Stimulated activated naive CD8-positive, alpha-beta T cell treated with anti-CD3 and anti-CD28 coated beads, Interleukin-15, amount 100 ng/mL, for 72 hours (primary cell): ENCODE measurements at regions not wholly inside any gene's neighbourhood (a gene's known extent, or its start where the extent isn't known, plus 50 kb on each side); places are given as distances from the start of the nearest gene placed in this dataset.
A peak's percentile ranks its signal among the peaks of the same experiment; 100 is the strongest.

ENCODE experiments used
- ATAC-seq: fragments of 150-1000 bp; cut with Tn5 transposase; 2 replicates; pipeline ENCODE4 v1.10.0; 2021; ENCODE audit warnings: mild to moderate bottlenecking, moderate library complexity
- DNase-seq, 2 donors: peaks; one replicate each; pipeline ENCODE4 v3.0.0; 2021 to 2022
- H3K27ac Mint-ChIP-seq, 2 donors: one replicate each; pipeline ENCODE4 v1.8.0; 2022; ENCODE audit warnings: mild to moderate bottlenecking in 2 of 2, mixed read lengths in 2 of 2, moderate library complexity in 2 of 2
- H3K27me3 Mint-ChIP-seq: one replicate; pipeline ENCODE4 v1.8.0; 2022; ENCODE audit warnings: mixed read lengths
- H3K4me1 Mint-ChIP-seq: one replicate; pipeline ENCODE4 v1.8.0; 2022; ENCODE audit warnings: mild to moderate bottlenecking, mixed read lengths
- H3K4me3 Mint-ChIP-seq, 2 donors: one replicate each; pipeline ENCODE4 v1.8.0; 2022; ENCODE audit warnings: mild to moderate bottlenecking in 2 of 2, mixed read lengths in 2 of 2, moderate library complexity in 1 of 2
- H3K9me3 Mint-ChIP-seq, 2 donors: one replicate each; pipeline ENCODE4 v1.8.0; 2022; ENCODE audit warnings: mixed read lengths in 2 of 2

GRCh38 chr5:124997186-124997893 lies 250.9 kb upstream of the ZNF608 start:
- ATAC-seq = no peak
- Mint-ChIP-seq H3K27me3 (peaks cover 20% of the 10 kb centered on the region), H3K9me3 (peaks cover 0 to 4% of the 10 kb centered on the region in 2 donors), H3K4me3 (no peak overlapping the region), H3K4me1 (no peaks in the 10 kb centered on the region), H3K27ac (no peak overlapping the region)
- DNase-seq = no peak

GRCh38 chr5:124998520-124998919 lies 252.1 kb upstream of the ZNF608 start:
- no peak for DNase-seq

GRCh38 chr5:125002727-125003598 lies 256.5 kb upstream of the ZNF608 start:
- H3K4me1 Mint-ChIP-seq = peaks cover 8% of the 10 kb centered on the region
- H3K27me3 Mint-ChIP-seq = peaks cover 13% of the 10 kb centered on the region
- peaks cover 0 to 4% of the 10 kb centered on the region in 2 donors for H3K9me3 Mint-ChIP-seq
- DNase-seq (no peak), ATAC-seq (peak; percentile 60)
- H3K4me3 Mint-ChIP-seq = no peak overlapping the region
- H3K27ac Mint-ChIP-seq = no peak overlapping the region

More at GRCh38 chr5:124998520-124998919, 252.1 kb upstream of the ZNF608 start:
- H3K9me3 Mint-ChIP-seq = peaks cover 0 to 4% of the 10 kb centered on the region in 2 donors
- H3K27me3 Mint-ChIP-seq = peaks cover 20% of the 10 kb centered on the region
- no peak for ATAC-seq
- no peak overlapping the region for H3K27ac Mint-ChIP-seq
- H3K4me1 Mint-ChIP-seq = no peaks in the 10 kb centered on the region
- H3K4me3 Mint-ChIP-seq = no peak overlapping the region

GRCh38 chr5:125004009-125004408 lies 257.6 kb upstream of the ZNF608 start:
- no peak for DNase-seq
- Mint-ChIP-seq H3K27me3 (peaks cover 8% of the 10 kb centered on the region), H3K4me1 (peaks cover 8% of the 10 kb centered on the region)

DNA sequence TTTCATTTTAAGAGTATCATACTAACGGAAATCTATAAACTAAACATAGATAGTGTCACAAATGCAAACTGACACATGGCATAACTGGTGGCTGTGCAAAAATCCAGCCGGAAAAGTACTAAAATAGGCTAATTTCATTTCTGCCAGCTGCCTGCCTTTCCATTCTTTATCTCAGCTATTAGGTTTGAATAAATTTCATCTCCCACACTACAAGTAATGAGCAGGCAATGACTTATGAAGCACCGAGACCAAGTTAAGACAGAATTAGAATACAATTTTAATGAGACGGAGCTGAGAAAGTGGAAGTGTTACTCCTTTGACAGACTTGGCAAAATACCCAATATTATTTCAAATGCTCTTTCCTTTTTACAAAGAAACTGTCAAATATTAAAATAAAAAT lies 258.8 kb upstream of the ZNF608 start:
- Mint-ChIP-seq H3K9me3 (peaks cover 0 to 4% of the 10 kb centered on the region in 2 donors), H3K27me3 (peaks cover 8% of the 10 kb centered on the region), H3K4me1 (peaks cover 8% of the 10 kb centered on the region), H3K4me3 (no peak overlapping the region), H3K27ac (no peak overlapping the region)
- DNase-seq = no peak
- no peak for ATAC-seq

More at GRCh38 chr5:125004009-125004408, 257.6 kb upstream of the ZNF608 start:
- Mint-ChIP-seq H3K27ac (no peak overlapping the region), H3K9me3 (peaks cover 0 to 4% of the 10 kb centered on the region in 2 donors), H3K4me3 (no peak overlapping the region)
- ATAC-seq = no peak

- no peak overlapping the region for H3K27ac Mint-ChIP-seq
- no peak overlapping the region for H3K4me3 Mint-ChIP-seq
- peaks cover 0 to 4% of the 10 kb centered on the region in 2 donors for H3K9me3 Mint-ChIP-seq
- DNase-seq (no peak), ATAC-seq (no peak)
- H3K4me1 Mint-ChIP-seq = peaks cover 8% of the 10 kb centered on the region
- H3K27me3 Mint-ChIP-seq = peaks cover 4% of the 10 kb centered on the region
These were observed 259.7 kb upstream of the ZNF608 start for GRCh38 chr5:125006011-125006685.

- Mint-ChIP-seq H3K4me3 (no peak overlapping the region), H3K27me3 (no peaks in the 10 kb centered on the region), H3K4me1 (peaks cover 8% of the 10 kb centered on the region), H3K9me3 (no peaks in the 10 kb centered on the region), H3K27ac (no peak overlapping the region)
- ATAC-seq = no peak
- DNase-seq = no peak
These were observed 263.9 kb upstream of the ZNF608 start for GRCh38 chr5:125010356-125010755.

DNA sequence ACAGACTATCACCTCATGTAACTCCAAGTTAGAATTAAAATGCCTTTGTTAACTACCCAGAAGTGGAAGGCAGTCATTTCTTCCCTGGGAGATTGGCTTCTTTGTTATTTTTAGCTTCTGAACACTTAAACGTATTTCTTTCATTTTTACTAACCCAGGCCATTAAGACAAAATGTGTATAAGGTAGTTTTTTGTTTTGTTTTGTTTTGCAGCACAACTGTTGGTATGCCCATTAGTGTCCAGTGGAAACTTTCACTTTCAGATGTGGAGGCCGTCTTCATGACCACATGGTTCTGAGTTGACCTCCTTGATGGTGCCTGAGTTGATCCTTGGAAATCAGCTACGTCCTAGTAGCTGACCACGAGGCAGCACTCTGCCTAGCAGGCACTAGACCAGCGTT lies 264.6 kb upstream of the ZNF608 start:
- no peak overlapping the region for H3K27ac Mint-ChIP-seq
- DNase-seq (no peak), ATAC-seq (no peak)
- no peaks in the 10 kb centered on the region for H3K27me3 Mint-ChIP-seq
- H3K9me3 Mint-ChIP-seq = no peaks in the 10 kb centered on the region
- peaks cover 6% of the 10 kb centered on the region for H3K4me1 Mint-ChIP-seq
- no peak overlapping the region for H3K4me3 Mint-ChIP-seq

DNA sequence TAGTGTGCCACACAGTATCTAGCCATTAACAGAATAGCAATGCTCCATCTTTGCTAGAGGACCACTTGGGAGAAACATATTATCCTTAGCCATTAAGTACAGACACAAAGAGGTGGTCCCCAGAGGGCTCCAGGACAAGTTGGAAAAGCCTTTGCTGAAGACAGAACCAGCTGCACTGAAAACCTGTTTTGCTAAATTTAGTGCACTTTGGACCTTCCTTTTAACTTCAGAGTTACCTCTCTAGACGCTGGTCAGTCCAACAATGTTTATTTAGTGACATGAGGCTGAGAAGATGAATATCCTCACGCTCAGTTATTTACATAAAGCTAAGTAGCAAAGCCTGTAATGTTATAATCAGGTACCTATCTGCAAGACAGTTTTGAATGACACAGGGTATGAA lies 265.0 kb upstream of the ZNF608 start:
- H3K9me3 Mint-ChIP-seq = no peaks in the 10 kb centered on the region
- ATAC-seq (no peak), DNase-seq (no peak)
- H3K4me1 Mint-ChIP-seq = peaks cover 2% of the 10 kb centered on the region
- no peak overlapping the region for H3K4me3 Mint-ChIP-seq
- H3K27me3 Mint-ChIP-seq = no peaks in the 10 kb centered on the region
- H3K27ac Mint-ChIP-seq = no peak overlapping the region

DNA sequence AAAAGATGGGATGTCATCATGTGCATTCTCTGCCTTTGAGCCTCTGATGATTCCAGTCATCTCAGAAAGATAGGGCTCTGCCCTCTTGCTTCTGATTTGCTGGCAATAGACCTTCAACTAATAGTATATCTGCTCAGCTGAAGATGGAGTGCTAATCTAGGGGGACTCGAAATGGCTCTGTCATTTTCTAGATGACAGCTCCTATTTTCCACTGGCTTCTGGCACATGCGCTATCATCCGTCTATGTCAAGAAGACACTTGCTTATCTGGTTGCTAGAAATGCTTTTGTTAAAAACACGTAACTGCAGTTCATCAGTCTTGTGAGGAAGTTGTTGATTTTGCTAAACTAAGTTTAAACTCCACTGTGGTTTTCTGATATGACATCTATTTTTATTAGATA lies 265.5 kb upstream of the ZNF608 start:
- DNase-seq = no peak
- H3K27ac Mint-ChIP-seq = no peak overlapping the region
- H3K27me3 Mint-ChIP-seq = no peaks in the 10 kb centered on the region
- H3K9me3 Mint-ChIP-seq = no peaks in the 10 kb centered on the region
- H3K4me3 Mint-ChIP-seq = no peak overlapping the region
- no peak for ATAC-seq
- no peaks in the 10 kb centered on the region for H3K4me1 Mint-ChIP-seq

DNA sequence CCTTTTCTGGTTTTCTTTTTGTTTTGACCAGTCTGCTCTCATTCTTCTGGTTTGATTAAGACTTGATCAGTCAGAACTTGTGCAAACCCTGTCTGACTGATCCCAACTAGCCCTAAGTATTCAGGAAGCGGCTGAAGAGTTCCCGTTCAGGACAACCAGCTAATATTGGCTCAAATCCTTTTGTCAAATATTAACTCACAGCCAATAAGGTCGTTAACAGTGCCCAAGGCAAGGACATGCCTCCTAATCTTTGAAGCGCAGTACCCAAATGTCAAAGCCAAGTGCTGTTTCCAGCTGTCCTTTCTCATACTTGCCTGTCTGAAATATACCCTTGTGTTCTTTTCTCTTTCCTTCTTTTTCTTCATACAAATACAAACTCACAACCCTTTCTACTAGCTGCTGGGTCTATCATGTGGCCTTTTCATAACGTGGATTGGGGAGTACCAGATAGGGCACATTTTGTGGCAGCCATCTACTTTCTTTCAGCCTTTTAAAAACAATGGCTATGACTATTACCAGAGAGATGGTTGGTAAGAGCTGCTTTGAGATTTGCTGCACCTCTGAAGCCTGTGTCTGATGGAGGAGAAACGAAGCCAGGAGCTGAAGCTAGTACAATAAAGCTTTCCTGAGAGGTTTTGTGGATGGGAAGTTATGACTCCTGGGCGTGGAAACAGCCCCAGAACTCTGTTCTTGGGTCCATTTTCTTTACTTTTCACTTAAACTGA lies 266.4 kb upstream of the ZNF608 start:
- ATAC-seq (no peak), DNase-seq (no peak)
- no peak overlapping the region for H3K27ac Mint-ChIP-seq
- no peak overlapping the region for H3K4me3 Mint-ChIP-seq
- H3K4me1 Mint-ChIP-seq = no peaks in the 10 kb centered on the region
- H3K9me3 Mint-ChIP-seq = no peaks in the 10 kb centered on the region
- no peaks in the 10 kb centered on the region for H3K27me3 Mint-ChIP-seq

- no peak overlapping the region for H3K4me3 Mint-ChIP-seq
- H3K9me3 Mint-ChIP-seq = peaks cover 0 to 7% of the 10 kb centered on the region in 2 donors
- H3K4me1 Mint-ChIP-seq = no peaks in the 10 kb centered on the region
- DNase-seq (no peak), ATAC-seq (no peak)
- H3K27ac Mint-ChIP-seq = no peak overlapping the region
- H3K27me3 Mint-ChIP-seq = no peaks in the 10 kb centered on the region
These were observed 267.8 kb upstream of the ZNF608 start for GRCh38 chr5:125014202-125014601.

GRCh38 chr5:125017796-125018195 lies 271.4 kb upstream of the ZNF608 start:
- ATAC-seq (no peak), DNase-seq (no peak)
- H3K9me3 Mint-ChIP-seq = peaks cover 0 to 7% of the 10 kb centered on the region in 2 donors
- no peaks in the 10 kb centered on the region for H3K4me1 Mint-ChIP-seq
- no peak overlapping the region for H3K4me3 Mint-ChIP-seq
- no peak overlapping the region for H3K27ac Mint-ChIP-seq
- H3K27me3 Mint-ChIP-seq = no peaks in the 10 kb centered on the region

DNA sequence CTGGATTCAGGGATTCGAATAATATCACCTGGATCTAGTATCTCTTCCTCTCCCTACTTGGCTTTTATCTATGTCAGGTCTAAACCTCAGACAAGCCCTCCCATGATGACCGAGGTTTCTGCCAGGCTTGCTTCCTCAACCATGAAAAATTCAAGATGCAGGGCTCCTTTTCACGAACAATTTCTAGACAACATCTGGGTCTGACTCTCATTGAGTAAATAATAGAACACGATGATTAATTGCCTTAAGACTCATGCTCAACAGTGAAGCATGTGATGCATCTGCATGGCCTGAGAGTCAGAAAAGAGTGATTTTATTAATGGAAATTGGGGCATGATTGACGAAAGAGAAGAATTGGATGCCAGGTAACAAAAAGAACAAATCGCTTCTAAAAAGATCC lies 277.2 kb upstream of the ZNF608 start:
- Mint-ChIP-seq H3K9me3 (peaks cover 0 to 3% of the 10 kb centered on the region in 2 donors), H3K4me1 (no peaks in the 10 kb centered on the region), H3K27ac (no peak overlapping the region), H3K27me3 (no peaks in the 10 kb centered on the region), H3K4me3 (no peak overlapping the region)
- ATAC-seq (no peak), DNase-seq (no peak)
